ENCODE measurements at regions not wholly inside any gene's neighbourhood (a gene's known extent, or its start where the extent isn't known, plus 50 kb on each side); places are given as distances from the start of the nearest gene placed in this dataset.

DNA sequence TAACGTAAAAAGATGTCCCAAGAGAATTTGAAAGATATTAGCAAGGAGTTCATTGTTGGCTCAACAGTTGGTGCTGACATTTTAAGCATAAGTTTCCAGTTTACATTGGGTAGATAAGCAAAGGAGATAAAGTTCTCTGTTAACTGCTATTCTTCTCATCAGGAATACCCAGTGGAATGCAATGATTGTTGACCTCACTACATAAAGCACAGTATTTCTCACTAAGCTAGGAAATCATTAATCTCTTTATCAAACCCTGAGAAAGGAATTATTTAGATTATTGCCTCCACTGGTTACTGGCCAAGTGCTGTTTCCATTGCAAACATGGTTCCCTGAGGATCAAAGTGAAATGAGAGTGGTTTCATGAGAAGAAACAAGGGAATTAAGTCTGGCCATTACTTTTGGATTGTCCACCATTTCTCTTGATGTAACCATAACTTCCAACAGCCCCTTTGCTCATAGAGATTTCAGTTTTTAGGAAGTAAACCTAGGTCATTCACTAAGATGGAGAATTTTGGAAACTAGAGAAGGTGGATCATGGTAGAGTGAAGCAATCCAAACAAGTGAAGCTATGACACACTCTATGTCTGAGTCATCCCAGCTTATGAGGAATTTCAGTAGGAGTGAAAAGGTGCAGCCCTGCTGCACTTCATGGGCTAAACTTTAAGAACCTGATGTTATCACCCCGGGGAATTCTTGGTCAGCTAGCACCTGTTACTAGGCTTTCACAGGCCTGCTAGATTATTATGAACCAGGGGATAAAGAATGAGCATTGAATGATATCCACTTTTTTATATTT lies 163.4 kb downstream of the AREG start:
- TF ChIP-seq, protein P1, sequence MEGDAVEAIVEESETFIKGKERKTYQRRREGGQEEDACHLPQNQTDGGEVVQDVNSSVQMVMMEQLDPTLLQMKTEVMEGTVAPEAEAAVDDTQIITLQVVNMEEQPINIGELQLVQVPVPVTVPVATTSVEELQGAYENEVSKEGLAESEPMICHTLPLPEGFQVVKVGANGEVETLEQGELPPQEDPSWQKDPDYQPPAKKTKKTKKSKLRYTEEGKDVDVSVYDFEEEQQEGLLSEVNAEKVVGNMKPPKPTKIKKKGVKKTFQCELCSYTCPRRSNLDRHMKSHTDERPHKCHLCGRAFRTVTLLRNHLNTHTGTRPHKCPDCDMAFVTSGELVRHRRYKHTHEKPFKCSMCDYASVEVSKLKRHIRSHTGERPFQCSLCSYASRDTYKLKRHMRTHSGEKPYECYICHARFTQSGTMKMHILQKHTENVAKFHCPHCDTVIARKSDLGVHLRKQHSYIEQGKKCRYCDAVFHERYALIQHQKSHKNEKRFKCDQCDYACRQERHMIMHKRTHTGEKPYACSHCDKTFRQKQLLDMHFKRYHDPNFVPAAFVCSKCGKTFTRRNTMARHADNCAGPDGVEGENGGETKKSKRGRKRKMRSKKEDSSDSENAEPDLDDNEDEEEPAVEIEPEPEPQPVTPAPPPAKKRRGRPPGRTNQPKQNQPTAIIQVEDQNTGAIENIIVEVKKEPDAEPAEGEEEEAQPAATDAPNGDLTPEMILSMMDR (IDR thresholded peaks at IDR 0.05; ENCODE audit: insufficient read depth, low read depth, low read length, missing control alignments), result no peak
- H3K4me3 ChIP-seq (ENCODE audit: low read depth, low read length), result no peak overlapping the region
- no peak for DNase-seq (ENCODE audit: low read depth)

DNA sequence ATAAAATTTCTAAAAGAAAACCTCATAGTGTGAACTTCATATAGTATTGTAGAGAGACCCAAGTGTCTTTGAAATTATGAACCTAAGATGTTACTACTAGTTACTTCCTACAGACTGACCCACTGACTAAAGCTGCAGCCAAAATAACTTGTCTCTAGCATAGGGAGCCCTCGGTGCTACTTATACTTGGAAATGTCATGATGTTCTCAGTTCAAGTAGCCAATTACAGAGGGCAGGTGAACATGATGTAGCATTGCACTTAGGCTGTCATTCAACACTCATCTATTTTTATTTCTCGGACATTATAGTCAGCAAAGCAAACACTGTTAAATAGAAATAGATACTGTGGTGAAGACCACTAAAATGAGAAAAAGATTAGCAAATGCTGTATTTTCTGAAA lies 165.6 kb downstream of the AREG start:
- no peak overlapping the region for H3K4me3 ChIP-seq (ENCODE audit: low read depth, low read length)
- no peak for DNase-seq (ENCODE audit: low read depth)
- TF ChIP-seq, protein P1 (IDR thresholded peaks at IDR 0.05; ENCODE audit: insufficient read depth, low read depth, low read length, missing control alignments), result no peak

DNA sequence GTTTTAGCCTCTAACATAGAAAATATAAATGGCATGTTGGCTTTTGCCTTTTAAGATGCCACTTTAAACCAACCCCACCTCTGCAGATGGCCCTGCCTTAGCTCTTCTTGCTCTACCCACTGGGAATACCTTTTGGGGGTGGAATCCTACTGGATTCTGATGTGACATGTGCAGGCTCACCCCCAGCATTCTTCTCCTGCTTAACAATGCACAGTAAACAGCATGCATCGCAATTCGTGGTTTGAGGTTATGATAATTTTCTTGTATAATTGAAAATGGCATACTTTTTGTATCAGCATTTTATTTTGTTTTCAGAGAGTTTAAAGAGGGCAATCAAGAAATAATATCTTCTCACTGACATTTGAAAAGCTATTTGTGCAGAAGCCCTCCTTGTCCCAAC lies 167.9 kb downstream of the AREG start:
- no peak overlapping the region for H3K4me3 ChIP-seq (ENCODE audit: low read depth, low read length)
- DNase-seq (ENCODE audit: low read depth), result no peak
- TF ChIP-seq, protein P1 (IDR thresholded peaks at IDR 0.05; ENCODE audit: insufficient read depth, low read depth, low read length, missing control alignments), result no peak

DNA sequence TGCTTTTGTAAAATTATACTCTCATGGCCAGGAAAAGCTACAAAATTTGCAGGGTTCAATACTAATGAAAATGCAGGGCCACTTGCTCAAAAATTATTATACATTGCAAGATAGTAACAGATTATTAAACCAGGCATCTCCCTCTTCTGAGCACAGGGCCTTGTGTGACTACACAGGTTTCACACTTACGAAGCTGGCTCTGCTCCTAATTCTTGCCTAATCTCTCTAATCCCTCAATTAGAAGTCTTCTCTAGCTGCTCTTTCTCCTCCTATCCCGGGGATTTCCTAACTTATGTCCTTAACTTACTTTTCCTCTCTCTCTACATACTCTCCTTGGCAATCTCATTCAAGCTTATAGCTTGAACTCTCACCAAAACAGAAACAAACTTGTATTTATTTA lies 168.3 kb downstream of the AREG start:
- TF ChIP-seq, protein P1 (IDR thresholded peaks at IDR 0.05; ENCODE audit: insufficient read depth, low read depth, low read length, missing control alignments), result no peak
- no peak overlapping the region for H3K4me3 ChIP-seq (ENCODE audit: low read depth, low read length)
- DNase-seq (ENCODE audit: low read depth), result no peak

DNA sequence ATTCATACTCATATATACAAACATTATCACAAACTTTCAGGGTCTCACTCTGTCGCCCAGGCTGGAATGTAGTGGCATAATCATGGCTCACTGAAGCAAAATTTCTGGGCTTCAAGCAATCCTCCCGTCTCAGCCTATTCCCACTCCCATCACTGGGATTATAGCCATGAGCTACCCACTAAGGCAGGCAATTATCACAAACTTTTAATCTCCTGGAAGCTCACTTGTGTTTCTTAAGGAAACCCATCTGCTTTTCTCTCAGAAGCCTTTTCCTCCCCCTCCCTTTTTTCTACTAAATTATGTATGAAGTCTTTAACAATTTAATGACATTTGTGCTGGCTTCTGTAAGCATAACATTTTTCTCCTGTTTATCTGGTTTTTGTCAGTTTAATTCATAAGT lies 170.5 kb downstream of the AREG start:
- no peak for DNase-seq (ENCODE audit: low read depth)
- H3K4me3 ChIP-seq (ENCODE audit: low read depth, low read length), result no peak overlapping the region
- TF ChIP-seq, protein P1 (IDR thresholded peaks at IDR 0.05; ENCODE audit: insufficient read depth, low read depth, low read length, missing control alignments), result no peak

DNA sequence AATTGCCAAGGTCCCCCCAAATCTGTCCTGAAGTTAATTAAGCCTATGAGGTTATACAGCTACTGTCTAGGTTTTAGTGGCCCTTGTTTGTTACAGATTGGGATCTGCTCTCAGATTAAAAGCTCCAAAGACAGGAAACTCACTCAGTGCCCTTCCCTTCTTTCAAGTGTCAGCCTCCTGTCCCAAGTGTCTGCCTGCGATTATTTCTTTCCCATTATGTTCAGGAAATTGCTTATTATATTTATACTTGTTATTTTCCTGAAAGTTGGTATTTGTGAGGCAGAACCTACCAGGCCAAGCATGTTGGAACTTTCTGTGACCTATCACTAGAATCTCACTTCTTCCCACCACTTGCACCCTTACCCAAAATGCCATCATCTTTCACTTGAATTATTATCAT lies 173.2 kb downstream of the AREG start:
- H3K4me3 ChIP-seq (ENCODE audit: low read depth, low read length), result no peak overlapping the region
- TF ChIP-seq, protein P1 (IDR thresholded peaks at IDR 0.05; ENCODE audit: insufficient read depth, low read depth, low read length, missing control alignments), result no peak
- DNase-seq (ENCODE audit: low read depth), result no peak

DNA sequence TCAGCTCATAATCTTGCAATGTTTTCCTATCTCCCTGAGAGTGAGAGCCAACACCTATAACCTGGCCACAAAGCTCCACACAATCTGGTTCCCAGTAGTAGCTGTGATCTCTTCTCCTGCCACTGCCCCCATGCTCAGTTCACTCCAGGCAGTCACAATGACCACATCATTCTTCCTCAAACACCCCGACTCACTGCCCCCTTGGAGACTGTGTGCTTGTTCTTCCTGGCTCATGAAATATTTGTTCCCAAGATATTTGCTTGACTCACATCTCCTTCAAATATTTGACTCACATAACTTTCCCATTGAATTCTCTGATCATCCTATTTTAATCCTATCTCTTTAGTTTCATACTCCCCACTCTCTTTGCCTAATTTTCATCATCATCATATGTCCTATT lies 173.7 kb downstream of the AREG start:
- DNase-seq (ENCODE audit: low read depth), result no peak
- TF ChIP-seq, protein P1 (IDR thresholded peaks at IDR 0.05; ENCODE audit: insufficient read depth, low read depth, low read length, missing control alignments), result no peak
- no peak overlapping the region for H3K4me3 ChIP-seq (ENCODE audit: low read depth, low read length)
